ENCODE measurements at regions not wholly inside any gene's neighbourhood (a gene's known extent, or its start where the extent isn't known, plus 50 kb on each side); places are given as distances from the start of the nearest gene placed in this dataset.
"Not testable (repeated sequence)": the region's sequence is repeated elsewhere in the genome, so short reads cannot be mapped to it uniquely, and the experiment has no call there.

- DNase-seq (ENCODE audit: low read depth in 3 of 3): no peak
These were observed 571.0 kb upstream of the SALL3 start for GRCh38 chr18:78408623-78409022.

GRCh38 chr18:78410094-78410786 is 569.4 kb upstream of the SALL3 start:
- DNase-seq (ENCODE audit: low read depth in 3 of 3): no peak

GRCh38 chr18:78411539-78411938 is 568.1 kb upstream of the SALL3 start:
- no peak for DNase-seq (ENCODE audit: low read depth in 3 of 3)

GRCh38 chr18:78414302-78414701 is 565.3 kb upstream of the SALL3 start:
- no peak for DNase-seq (ENCODE audit: low read depth in 3 of 3)

GRCh38 chr18:78416853-78417252 is 562.8 kb upstream of the SALL3 start:
- DNase-seq (ENCODE audit: low read depth in 3 of 3): no peak

GRCh38 chr18:78418379-78418778 is 561.2 kb upstream of the SALL3 start:
- DNase-seq (ENCODE audit: low read depth in 3 of 3): no peak

GRCh38 chr18:78419171-78419570 is 560.4 kb upstream of the SALL3 start:
- DNase-seq (ENCODE audit: low read depth in 3 of 3): no peak

- DNase-seq (ENCODE audit: low read depth in 3 of 3): no peak
These were observed 559.5 kb upstream of the SALL3 start for GRCh38 chr18:78420116-78420515.

GRCh38 chr18:78421392-78421791 is 558.2 kb upstream of the SALL3 start:
- DNase-seq (ENCODE audit: low read depth in 3 of 3): no peak

GRCh38 chr18:78422336-78422735 is 557.3 kb upstream of the SALL3 start:
- DNase-seq (ENCODE audit: low read depth in 3 of 3): no peak

- DNase-seq (ENCODE audit: low read depth in 3 of 3): no peak
These were observed 555.8 kb upstream of the SALL3 start for GRCh38 chr18:78423811-78424210.

GRCh38 chr18:78424403-78425018 is 555.1 kb upstream of the SALL3 start:
- DNase-seq (ENCODE audit: low read depth in 3 of 3): no peak

- DNase-seq (ENCODE audit: low read depth in 3 of 3): no peak
These were observed 554.6 kb upstream of the SALL3 start for GRCh38 chr18:78425019-78425412.

GRCh38 chr18:78427081-78427480 is 552.5 kb upstream of the SALL3 start:
- no peak for DNase-seq (ENCODE audit: low read depth in 3 of 3)

- no peak for DNase-seq (ENCODE audit: low read depth in 3 of 3)
These were observed 550.2 kb upstream of the SALL3 start for GRCh38 chr18:78429127-78430108.

- no peak for DNase-seq (ENCODE audit: low read depth in 3 of 3)
These were observed 549.4 kb upstream of the SALL3 start for GRCh38 chr18:78430131-78430758.

GRCh38 chr18:78431606-78432005 is 548.0 kb upstream of the SALL3 start:
- DNase-seq (ENCODE audit: low read depth in 3 of 3): no peak

- no peak for DNase-seq (ENCODE audit: low read depth in 3 of 3)
These were observed 546.1 kb upstream of the SALL3 start for GRCh38 chr18:78433562-78433961.

- DNase-seq (ENCODE audit: low read depth in 3 of 3): no peak
These were observed 543.5 kb upstream of the SALL3 start for GRCh38 chr18:78436110-78436509.

- not testable (repeated sequence) for DNase-seq (ENCODE audit: low read depth in 3 of 3)
These were observed 541.4 kb upstream of the SALL3 start for GRCh38 chr18:78438235-78438634.

GRCh38 chr18:78445880-78446279 is 533.7 kb upstream of the SALL3 start:
- DNase-seq (ENCODE audit: low read depth in 3 of 3): no peak

GRCh38 chr18:78447211-78447610 is 532.4 kb upstream of the SALL3 start:
- DNase-seq (ENCODE audit: low read depth in 3 of 3): no peak
